ENCODE measurements at regions not wholly inside any gene's neighbourhood (a gene's known extent, or its start where the extent isn't known, plus 50 kb on each side); places are given as distances from the start of the nearest gene placed in this dataset.

GRCh38 chr17:22517716-22518115 is 825.4 kb downstream of the KCNJ18 start:
- TF ChIP-seq, protein P1, sequence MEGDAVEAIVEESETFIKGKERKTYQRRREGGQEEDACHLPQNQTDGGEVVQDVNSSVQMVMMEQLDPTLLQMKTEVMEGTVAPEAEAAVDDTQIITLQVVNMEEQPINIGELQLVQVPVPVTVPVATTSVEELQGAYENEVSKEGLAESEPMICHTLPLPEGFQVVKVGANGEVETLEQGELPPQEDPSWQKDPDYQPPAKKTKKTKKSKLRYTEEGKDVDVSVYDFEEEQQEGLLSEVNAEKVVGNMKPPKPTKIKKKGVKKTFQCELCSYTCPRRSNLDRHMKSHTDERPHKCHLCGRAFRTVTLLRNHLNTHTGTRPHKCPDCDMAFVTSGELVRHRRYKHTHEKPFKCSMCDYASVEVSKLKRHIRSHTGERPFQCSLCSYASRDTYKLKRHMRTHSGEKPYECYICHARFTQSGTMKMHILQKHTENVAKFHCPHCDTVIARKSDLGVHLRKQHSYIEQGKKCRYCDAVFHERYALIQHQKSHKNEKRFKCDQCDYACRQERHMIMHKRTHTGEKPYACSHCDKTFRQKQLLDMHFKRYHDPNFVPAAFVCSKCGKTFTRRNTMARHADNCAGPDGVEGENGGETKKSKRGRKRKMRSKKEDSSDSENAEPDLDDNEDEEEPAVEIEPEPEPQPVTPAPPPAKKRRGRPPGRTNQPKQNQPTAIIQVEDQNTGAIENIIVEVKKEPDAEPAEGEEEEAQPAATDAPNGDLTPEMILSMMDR (IDR thresholded peaks at IDR 0.05 in 2 of 3, conservative IDR thresholded peaks at IDR 0.05 in 1 of 3; ENCODE audit: borderline replicate concordance in 1 of 3, insufficient read depth in 1 of 3, low read depth in 2 of 3, low read length in 2 of 3), result no peak
- TF ChIP-seq EZH2phosphoT487 (IDR thresholded peaks at IDR 0.05; ENCODE audit: borderline replicate concordance), result no peak
- no peak for TF ChIP-seq POLR2AphosphoS5 (IDR thresholded peaks at IDR 0.05; ENCODE audit: low read depth, low read length)
- no peak for TF ChIP-seq SIN3A (IDR thresholded peaks at IDR 0.05; ENCODE audit: low read depth)
- no peak for TF ChIP-seq FOSL1 (IDR thresholded peaks at IDR 0.05; ENCODE audit: low read depth)
- no peak for TF ChIP-seq CEBPB (IDR thresholded peaks at IDR 0.05; ENCODE audit: low read depth)
- TF ChIP-seq POLR2A (IDR thresholded peaks at IDR 0.05; ENCODE audit: borderline replicate concordance, extremely low read depth, insufficient read depth, insufficient read length), result no peak
- TF ChIP-seq YY1 (IDR thresholded peaks at IDR 0.05; ENCODE audit: extremely low read depth, insufficient replicate concordance, low read depth, low read length), result no peak
- TF ChIP-seq MAX (IDR thresholded peaks at IDR 0.05), result no peak
- no peak for TF ChIP-seq RAD21 (IDR thresholded peaks at IDR 0.05; ENCODE audit: low read depth)
- no peak for TF ChIP-seq ZNF274 (IDR thresholded peaks at IDR 0.05; ENCODE audit: low read depth, low read length)
- TF ChIP-seq ATF3 (IDR thresholded peaks at IDR 0.05), result no peak
- TF ChIP-seq TCF7L2 (IDR thresholded peaks at IDR 0.05; ENCODE audit: borderline replicate concordance, extremely low read depth, insufficient read depth, insufficient read length), result no peak
- TF ChIP-seq JUND (IDR thresholded peaks at IDR 0.05), result no peak

Measured in HCT116 (cell line).